HL-60/S4 treated with phorbol 12-myristate 13-acetate at 8.2 ng/mL for 4 days and 3 days (cell line): ENCODE measurements at regions not wholly inside any gene's neighbourhood (a gene's known extent, or its start where the extent isn't known, plus 50 kb on each side); places are given as distances from the start of the nearest gene placed in this dataset.

Experiments used
- in situ Hi-C: fragments of 300-500 bp; cut with MboI; formaldehyde crosslinking; loops from 2 replicates; pipeline ENCODE4 v1.15.0; 2022; ENCODE audit warnings: low sequenced_read_pairs

- in situ Hi-C loops: no loop called here
Measured at GRCh38 chr4:23353200-23353599, 536.6 kb downstream of the PPARGC1A start.

GRCh38 chr4:23348789-23349498 lies 540.9 kb downstream of the PPARGC1A start:
- in situ Hi-C loops: loop anchor here (25.0 kb wide), 1 partner anchor 588 kb away; no protein-coding TSS in a partner anchor

GRCh38 chr4:23337292-23337691 lies 552.6 kb downstream of the PPARGC1A start:
- in situ Hi-C loops: loop anchor here (25.0 kb wide), 1 partner anchor 600 kb away; no protein-coding TSS in a partner anchor

- in situ Hi-C loops: loop anchor here (25.0 kb wide), 1 partner anchor 603 kb away; no protein-coding TSS in a partner anchor
Measured at GRCh38 chr4:23333946-23334878, 555.6 kb downstream of the PPARGC1A start.

DNA sequence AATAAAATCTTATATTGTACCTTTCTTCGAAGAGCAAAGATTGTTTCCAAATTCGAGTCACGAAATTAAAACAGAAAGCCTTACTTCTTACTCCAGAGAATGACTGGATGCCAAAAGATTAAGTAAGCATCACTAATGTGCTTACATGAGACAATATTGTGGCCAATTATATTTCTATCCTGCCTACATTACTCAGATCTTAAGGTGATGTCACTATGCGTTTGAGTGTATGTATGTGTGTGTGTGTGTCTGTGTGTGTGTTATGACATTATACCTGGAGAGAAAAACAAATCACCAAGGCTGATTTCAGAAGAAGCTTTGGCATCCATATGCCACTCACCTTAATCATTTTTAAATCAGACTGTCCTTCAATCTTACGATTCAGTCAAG lies 556.3 kb downstream of the PPARGC1A start:
- in situ Hi-C loops: loop anchor here (25.0 kb wide), 1 partner anchor 604 kb away; no protein-coding TSS in a partner anchor

- in situ Hi-C loops: loop anchor here (25.0 kb wide), 1 partner anchor 605 kb away; no protein-coding TSS in a partner anchor
Measured at GRCh38 chr4:23332313-23332712, 557.5 kb downstream of the PPARGC1A start.

DNA sequence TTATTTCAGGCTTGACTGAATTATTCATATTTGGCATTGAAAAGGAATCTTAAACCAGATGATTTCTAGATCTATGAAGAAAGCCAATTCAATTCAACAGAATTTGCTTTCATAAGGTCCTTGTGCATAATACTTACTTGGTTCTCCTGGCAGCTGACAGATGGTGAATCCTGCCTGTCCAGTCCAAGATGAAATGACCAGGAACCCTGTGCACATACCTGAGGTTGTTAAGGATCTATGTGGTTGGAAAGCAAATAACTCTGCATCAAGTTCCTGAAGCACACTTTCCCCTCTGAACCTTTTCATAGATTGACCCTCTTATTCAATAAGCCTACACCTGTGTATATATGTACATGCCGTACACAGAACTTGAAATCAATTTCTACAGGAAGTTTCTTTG lies 562.7 kb downstream of the PPARGC1A start:
- in situ Hi-C loops: loop anchor here (25.0 kb wide), 1 partner anchor 610 kb away; no protein-coding TSS in a partner anchor

DNA sequence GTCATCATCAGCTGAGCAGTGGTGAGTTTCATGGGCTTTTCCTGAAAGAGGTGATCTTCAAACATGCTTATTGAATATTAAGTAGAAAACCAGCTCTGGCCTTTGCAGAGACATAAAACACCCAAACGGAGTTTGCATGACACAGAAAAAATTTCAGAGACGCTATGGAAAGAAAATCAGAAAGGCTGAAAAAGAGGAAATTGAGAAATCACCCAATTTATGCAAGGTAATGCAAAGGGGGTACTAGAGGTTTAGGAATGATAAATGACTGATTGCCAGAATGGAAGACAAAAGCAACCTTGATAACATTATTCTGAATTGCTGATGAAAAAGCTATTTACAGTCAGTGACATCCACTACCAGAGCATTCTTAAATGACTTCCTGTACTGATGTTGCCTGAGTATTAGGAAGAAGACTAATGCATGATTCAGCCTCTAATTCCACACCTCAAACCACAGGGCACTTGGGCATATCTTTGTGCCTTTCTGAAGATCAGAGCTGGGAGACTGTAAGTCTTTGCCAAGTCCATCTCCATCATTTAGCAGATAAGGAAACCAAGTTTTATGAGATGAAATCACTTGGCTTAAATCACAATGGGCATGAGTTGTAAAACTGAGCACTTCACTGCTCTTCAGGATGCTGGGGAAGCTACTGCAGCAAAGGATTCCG lies 565.7 kb downstream of the PPARGC1A start:
- in situ Hi-C loops: no loop called here

- in situ Hi-C loops: no loop called here
Measured at GRCh38 chr4:23323436-23323835, 566.4 kb downstream of the PPARGC1A start.

GRCh38 chr4:23322732-23323131 lies 567.1 kb downstream of the PPARGC1A start:
- in situ Hi-C loops: no loop called here

DNA sequence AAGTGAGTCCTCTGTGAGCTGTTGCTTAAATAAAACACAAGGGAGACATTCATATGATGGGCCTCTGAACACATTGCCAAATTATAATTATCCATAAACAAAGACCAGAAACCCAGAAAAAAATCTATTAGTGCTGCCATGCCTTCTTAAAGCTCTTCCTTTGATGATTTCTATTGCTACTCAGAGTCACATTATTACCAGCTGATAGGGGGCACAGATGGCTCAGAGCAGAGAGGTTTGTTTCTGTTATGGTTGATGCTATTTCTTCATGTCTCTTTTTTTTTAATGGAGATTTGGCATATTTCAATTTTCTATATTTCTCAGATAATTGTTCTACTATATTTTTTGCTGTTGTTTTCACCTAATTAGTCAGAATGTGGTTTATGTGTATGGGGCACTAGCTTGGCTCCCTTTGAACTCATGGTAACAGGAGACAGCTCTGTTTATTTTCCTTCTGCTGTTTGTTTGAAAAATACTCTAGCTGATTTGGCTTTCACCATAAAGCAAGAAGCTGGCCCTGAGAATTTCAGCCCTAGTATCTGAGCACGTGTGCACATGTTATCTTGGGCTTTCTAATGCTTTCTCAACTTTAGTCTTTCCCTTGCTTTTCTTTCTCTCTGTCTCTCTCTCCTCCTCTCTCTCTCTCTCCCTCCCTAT lies 568.8 kb downstream of the PPARGC1A start:
- in situ Hi-C loops: no loop called here

DNA sequence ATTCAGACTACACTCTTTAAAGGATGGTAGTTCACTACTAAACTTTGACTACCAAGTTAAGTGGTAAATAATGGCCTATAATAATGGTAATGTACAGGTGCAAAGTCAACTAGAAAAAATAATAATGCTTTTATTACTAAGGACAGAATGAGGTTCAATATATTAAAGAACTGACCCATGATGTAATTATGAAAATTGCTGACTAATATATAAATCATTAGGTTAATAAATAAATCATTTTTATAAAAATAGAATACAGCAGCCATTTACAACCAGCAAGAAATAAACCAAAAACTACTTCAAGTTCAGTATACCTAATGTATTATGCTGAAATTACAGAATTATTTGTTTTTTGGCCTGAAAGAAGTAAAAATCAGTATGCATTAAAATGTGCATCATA lies 577.2 kb downstream of the PPARGC1A start:
- in situ Hi-C loops: no loop called here

GRCh38 chr4:23311983-23312382 lies 577.9 kb downstream of the PPARGC1A start:
- in situ Hi-C loops: no loop called here

DNA sequence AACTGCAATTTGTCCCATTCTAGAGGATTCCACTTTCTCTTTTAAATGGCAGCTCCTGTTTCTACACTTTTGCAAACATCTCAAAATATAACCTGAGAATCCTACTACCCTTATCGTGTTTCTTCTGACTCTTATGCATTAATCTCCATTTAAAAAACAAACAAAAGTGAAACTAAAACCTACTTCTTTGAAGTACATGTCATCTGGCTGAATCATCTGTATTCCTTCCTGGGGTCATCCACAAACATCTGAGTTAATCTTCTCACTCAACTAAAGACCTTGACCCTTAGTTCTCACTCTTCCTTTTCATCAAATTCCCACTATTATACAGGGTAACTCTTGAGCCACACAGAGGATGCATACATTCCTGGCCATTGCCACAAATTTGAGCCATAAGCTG lies 584.8 kb downstream of the PPARGC1A start:
- in situ Hi-C loops: no loop called here

DNA sequence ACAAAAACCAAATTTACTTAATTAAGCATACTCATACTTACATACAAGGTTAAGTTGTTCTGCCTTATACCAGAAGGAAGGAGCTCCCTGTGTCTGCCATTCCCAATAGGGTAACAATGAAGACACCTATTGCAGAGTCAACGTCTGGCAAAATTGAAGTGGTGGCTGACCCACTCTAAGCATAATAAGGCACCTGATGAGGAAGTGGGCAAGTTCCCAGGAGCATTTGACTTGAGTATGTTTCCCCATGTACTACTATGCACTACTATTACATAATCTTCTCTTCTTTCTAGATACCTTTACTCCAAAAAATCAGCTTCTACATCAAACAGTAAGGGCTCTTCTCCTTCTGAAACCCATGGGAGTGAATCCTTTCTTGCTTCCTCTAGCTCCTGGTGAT lies 591.5 kb downstream of the PPARGC1A start:
- in situ Hi-C loops: no loop called here

- in situ Hi-C loops: no loop called here
Measured at GRCh38 chr4:23297327-23297726, 592.5 kb downstream of the PPARGC1A start.

GRCh38 chr4:23291139-23291538 lies 598.4 kb downstream of the GBA3 start:
- in situ Hi-C loops: no loop called here

DNA sequence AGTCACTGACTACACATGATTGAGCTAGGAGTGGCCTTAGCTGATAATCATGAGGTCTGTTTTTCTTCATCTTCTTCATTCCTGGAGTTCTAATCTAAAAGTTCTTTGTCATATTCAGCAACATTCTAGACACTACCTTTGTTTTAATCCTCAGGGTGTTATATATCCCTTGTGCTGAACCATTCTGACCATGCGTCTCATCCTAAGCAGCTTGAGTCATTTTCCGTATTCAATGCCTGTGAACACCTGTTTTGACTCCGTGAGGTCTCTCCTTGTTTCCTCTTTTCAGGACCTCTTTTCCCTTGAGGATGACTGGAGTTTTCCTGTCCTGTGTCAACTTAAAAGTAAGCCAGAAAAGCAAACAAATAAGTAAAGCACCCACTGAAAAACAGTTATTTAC lies 597.9 kb downstream of the GBA3 start:
- in situ Hi-C loops: no loop called here

- in situ Hi-C loops: no loop called here
Measured at GRCh38 chr4:23279377-23279986, 586.7 kb downstream of the GBA3 start.

GRCh38 chr4:23278845-23279244 lies 586.1 kb downstream of the GBA3 start:
- in situ Hi-C loops: no loop called here
